HEK293 (cell line): ENCODE measurements at regions not wholly inside any gene's neighbourhood (a gene's known extent, or its start where the extent isn't known, plus 50 kb on each side); places are given as distances from the start of the nearest gene placed in this dataset.

Experiments used
- CTCF ChIA-PET: fragments of 350-600 bp; formaldehyde crosslinking; extraction: SDS; loops from one replicate; lab custom pipeline; 2021; ENCODE audit warnings: antibody characterized with exemption; lab: Yijun Ruan, JAX
- POLR2A ChIA-PET: fragments of 300-600 bp; formaldehyde crosslinking; extraction: SDS; loops from one replicate; lab custom pipeline; 2020; ENCODE audit warnings: antibody characterized with exemption, inconsistent platforms; lab: Yijun Ruan, JAX
- H3K27ac ChIP-seq: fragments of 200-500 bp; sonication (Bioruptor generic); 2 replicates; pipeline ENCODE4 v1.5.1; 2014; ENCODE audit warnings: low read depth, low read length, control low read depth, inconsistent platforms; ENCODE audit errors: extremely low read depth
- H3K36me3 ChIP-seq, 2 experiments: fragments of 200-500 bp in 1 of 2; sonication (Bioruptor generic) in 1 of 2; 1 replicate in 1 of 2; 2 replicates in 1 of 2; pipeline ENCODE4 v1.5.1; 2014 to 2017; ENCODE audit warnings: inconsistent platforms in 2 of 2, low read length in 2 of 2; ENCODE audit not compliant: control insufficient read depth in 2 of 2, insufficient read depth in 1 of 2
- H3K4me1 ChIP-seq: fragments of 200-500 bp; sonication (Bioruptor generic); 2 replicates; pipeline ENCODE4 v1.5.1; 2014; ENCODE audit warnings: mild to moderate bottlenecking, low read length, inconsistent platforms; ENCODE audit not compliant: control insufficient read depth, insufficient read depth
- H3K4me3 ChIP-seq: 2 replicates; pipeline ENCODE4 v1.5.1; 2011; ENCODE audit warnings: low read depth, mild to moderate bottlenecking, control low read depth, low read length, moderate library complexity
- H3K9me3 ChIP-seq: fragments of 200-500 bp; sonication (Bioruptor generic); 2 replicates; pipeline ENCODE4 v1.5.1; 2014; ENCODE audit warnings: low read depth, low read length, inconsistent platforms; ENCODE audit not compliant: control insufficient read depth, insufficient read depth
- BCL11B ChIP-seq: fragments of 450-650 bp; formaldehyde crosslinking; IDR thresholded peaks from 2 replicates; pipeline ENCODE4 v1.5.1; 2016; ENCODE audit warnings: low read depth, missing biosample characterization, missing genetic modification characterization
- EGR2 ChIP-seq: fragments of 450-650 bp; formaldehyde crosslinking; IDR thresholded peaks from 2 replicates; pipeline ENCODE4 v1.5.1; 2016; ENCODE audit warnings: low read depth, missing biosample characterization, missing genetic modification characterization
- KLF16 ChIP-seq: fragments of 450-650 bp; formaldehyde crosslinking; IDR thresholded peaks from 2 replicates; pipeline ENCODE4 v1.5.1; 2017; ENCODE audit warnings: missing biosample characterization, missing genetic modification characterization
- KLF8 ChIP-seq: fragments of 450-650 bp; formaldehyde crosslinking; IDR thresholded peaks from 2 replicates; pipeline ENCODE4 v1.5.1; 2016; ENCODE audit warnings: missing biosample characterization, missing genetic modification characterization
- MZF1 ChIP-seq: fragments of 450-650 bp; formaldehyde crosslinking; IDR thresholded peaks from 2 replicates; pipeline ENCODE4 v1.5.1; 2017; ENCODE audit warnings: missing biosample characterization, missing genetic modification characterization, borderline replicate concordance
- PRDM6 ChIP-seq: fragments of 450-650 bp; formaldehyde crosslinking; IDR thresholded peaks from 2 replicates; pipeline ENCODE4 v1.5.1; 2017; ENCODE audit warnings: missing biosample characterization, missing genetic modification characterization
- REPIN1 ChIP-seq: fragments of 450-650 bp; formaldehyde crosslinking; IDR thresholded peaks from 2 replicates; pipeline ENCODE4 v1.5.1; 2017; ENCODE audit warnings: missing biosample characterization, missing genetic modification characterization, low read depth
- ZBTB26 ChIP-seq: fragments of 450-650 bp; formaldehyde crosslinking; optimal IDR thresholded peaks from 2 replicates; pipeline ENCODE3; 2016; ENCODE audit warnings: missing biosample characterization, mild to moderate bottlenecking, missing genetic modification characterization
- ZBTB6 ChIP-seq: fragments of 450-650 bp; formaldehyde crosslinking; IDR thresholded peaks from 2 replicates; pipeline ENCODE4 v1.5.1; 2017; ENCODE audit warnings: missing biosample characterization, missing genetic modification characterization
- ZFP41 ChIP-seq: fragments of 450-650 bp; formaldehyde crosslinking; IDR thresholded peaks from 2 replicates; pipeline ENCODE4 v1.5.1; 2016; ENCODE audit warnings: missing biosample characterization, missing genetic modification characterization, borderline replicate concordance
- ZFP69B ChIP-seq: fragments of 450-650 bp; formaldehyde crosslinking; IDR thresholded peaks from 2 replicates; pipeline ENCODE4 v1.5.1; 2016; ENCODE audit warnings: missing biosample characterization, missing genetic modification characterization
- ZNF175 ChIP-seq: fragments of 450-650 bp; formaldehyde crosslinking; IDR thresholded peaks from 2 replicates; pipeline ENCODE4 v1.5.1; 2016; ENCODE audit warnings: missing biosample characterization, missing genetic modification characterization
- ZNF211 ChIP-seq: fragments of 450-650 bp; formaldehyde crosslinking; IDR thresholded peaks from 2 replicates; pipeline ENCODE4 v1.5.1; 2016; ENCODE audit warnings: low read depth, missing biosample characterization, missing genetic modification characterization
- ZNF214 ChIP-seq: fragments of 450-650 bp; formaldehyde crosslinking; IDR thresholded peaks from 2 replicates; pipeline ENCODE4 v1.5.1; 2017; ENCODE audit warnings: missing biosample characterization, mild to moderate bottlenecking, missing genetic modification characterization, borderline replicate concordance
- ZNF335 ChIP-seq: fragments of 450-650 bp; formaldehyde crosslinking; conservative IDR thresholded peaks from 2 replicates; pipeline ENCODE4 v1.5.1; 2016; ENCODE audit warnings: missing biosample characterization, missing genetic modification characterization
- ZNF362 ChIP-seq: fragments of 450-650 bp; formaldehyde crosslinking; IDR thresholded peaks from 2 replicates; pipeline ENCODE4 v1.5.1; 2016; ENCODE audit warnings: missing biosample characterization, missing genetic modification characterization
- ZNF416 ChIP-seq: fragments of 450-650 bp; formaldehyde crosslinking; IDR thresholded peaks from 2 replicates; pipeline ENCODE4 v1.5.1; 2016; ENCODE audit warnings: missing biosample characterization, missing genetic modification characterization
- ZNF530 ChIP-seq: fragments of 450-650 bp; formaldehyde crosslinking; IDR thresholded peaks from 2 replicates; pipeline ENCODE4 v1.5.1; 2016; ENCODE audit warnings: low read depth, missing biosample characterization, missing genetic modification characterization
- ZNF558 ChIP-seq: fragments of 450-650 bp; formaldehyde crosslinking; IDR thresholded peaks from 2 replicates; pipeline ENCODE4 v1.5.1; 2016; ENCODE audit warnings: missing biosample characterization, missing genetic modification characterization
- ZNF580 ChIP-seq: fragments of 450-650 bp; formaldehyde crosslinking; IDR thresholded peaks from 2 replicates; pipeline ENCODE4 v1.5.1; 2016; ENCODE audit warnings: missing biosample characterization, missing genetic modification characterization
- ZNF596 ChIP-seq: fragments of 450-650 bp; IDR thresholded peaks from 2 replicates; pipeline ENCODE4 v1.5.0; 2018; ENCODE audit warnings: missing biosample characterization, mild to moderate bottlenecking, missing genetic modification characterization, moderate library complexity
- ZNF626 ChIP-seq: fragments of 450-650 bp; sonication (Bioruptor Pico); formaldehyde crosslinking; IDR thresholded peaks from 2 replicates; pipeline ENCODE4 v1.5.1; 2018; ENCODE audit warnings: missing biosample characterization, missing genetic modification characterization, inconsistent platforms
- ZNF629 ChIP-seq: fragments of 450-650 bp; formaldehyde crosslinking; IDR thresholded peaks from 2 replicates; pipeline ENCODE4 v1.5.1; 2017; ENCODE audit warnings: missing biosample characterization, missing genetic modification characterization
- ZNF645 ChIP-seq: fragments of 450-650 bp; formaldehyde crosslinking; IDR thresholded peaks from 2 replicates; pipeline ENCODE4; 2016; ENCODE audit warnings: missing biosample characterization, missing genetic modification characterization
- ZNF658 ChIP-seq: fragments of 450-650 bp; formaldehyde crosslinking; IDR thresholded peaks from 2 replicates; pipeline ENCODE4; 2016; ENCODE audit warnings: missing biosample characterization, missing genetic modification characterization
- ZNF660 ChIP-seq: fragments of 450-650 bp; IDR thresholded peaks from 2 replicates; pipeline ENCODE4 v1.5.1; 2018; ENCODE audit warnings: missing biosample characterization, mild to moderate bottlenecking, missing genetic modification characterization
- ZNF701 ChIP-seq: fragments of 450-650 bp; formaldehyde crosslinking; IDR thresholded peaks from 2 replicates; pipeline ENCODE4 v1.5.1; 2016; ENCODE audit warnings: missing biosample characterization, missing genetic modification characterization
- ZNF747 ChIP-seq: fragments of 450-650 bp; formaldehyde crosslinking; IDR thresholded peaks from 2 replicates; pipeline ENCODE4 v1.5.1; 2016; ENCODE audit warnings: missing biosample characterization, missing genetic modification characterization

GRCh38 chr5:161235569-161235968 is 311.0 kb downstream of the GABRB2 start:
- no peak for TF ChIP-seq ZFP41
- TF ChIP-seq ZNF211 (tag by site-specific recombination) = no peak
- TF ChIP-seq ZNF416 (tag by site-specific recombination) = no peak
- TF ChIP-seq ZNF658 = no peak
- Histone ChIP-seq H3K4me1 (no peaks in the 10 kb centered on the region), H3K36me3 (no peaks in the 10 kb centered on the region), H3K4me3 (no peak overlapping the region), H3K9me3 (no peaks in the 10 kb centered on the region), H3K27ac (no peak overlapping the region)
- ChIA-PET CTCF (no interaction called here), POLR2A (no interaction called here)

GRCh38 chr5:161233553-161233952 is 313.0 kb downstream of the GABRB2 start:
- no peak for TF ChIP-seq ZBTB26 (tag by site-specific recombination)
- TF ChIP-seq ZNF362 (tag by site-specific recombination) = no peak
- TF ChIP-seq PRDM6 (tag by site-specific recombination) = no peak
- TF ChIP-seq ZFP69B (tag by site-specific recombination) = no peak
- no peak for TF ChIP-seq REPIN1
- no peak for TF ChIP-seq ZNF214 (tag by site-specific recombination)
- no peak for TF ChIP-seq ZNF580 (tag by site-specific recombination)
- no peak for TF ChIP-seq ZNF558 (tag by site-specific recombination)
- no peak for TF ChIP-seq EGR2
- TF ChIP-seq ZNF530 = no peak
- TF ChIP-seq ZNF629 (tag by site-specific recombination) = no peak
- TF ChIP-seq KLF16 (tag by site-specific recombination) = no peak
- no peak for TF ChIP-seq ZNF335 (tag by site-specific recombination)
- no peak for TF ChIP-seq BCL11B (tag by site-specific recombination)
- no peak for TF ChIP-seq ZNF175 (tag by site-specific recombination)
- no peak for TF ChIP-seq ZFP41
- ChIA-PET CTCF (no interaction called here), POLR2A (no interaction called here)
- H3K9me3 ChIP-seq = no peaks in the 10 kb centered on the region
- H3K27ac ChIP-seq = no peak overlapping the region
- no peak overlapping the region for H3K4me3 ChIP-seq
- no peaks in the 10 kb centered on the region for H3K4me1 ChIP-seq
- H3K36me3 ChIP-seq = no peaks in the 10 kb centered on the region

GRCh38 chr5:161230221-161230620 is 316.3 kb downstream of the GABRB2 start:
- no peaks in the 10 kb centered on the region for H3K9me3 ChIP-seq
- CTCF ChIA-PET = no interaction called here
- no peak overlapping the region for H3K27ac ChIP-seq
- TF ChIP-seq ZNF645 (tag by site-specific recombination) = no peak
- no peak for TF ChIP-seq ZNF626 (tag by site-specific recombination)
- no peak for TF ChIP-seq ZNF660 (tag by site-specific recombination)
- no peak for TF ChIP-seq ZNF701 (tag by site-specific recombination)
- TF ChIP-seq ZNF747 (tag by site-specific recombination) = no peak
- TF ChIP-seq MZF1 (tag by site-specific recombination) = no peak
- no peak for TF ChIP-seq ZNF629 (tag by site-specific recombination)
- TF ChIP-seq ZNF596 (tag by site-specific recombination) = no peak
- TF ChIP-seq KLF8 = no peak
- TF ChIP-seq ZBTB6 (tag by site-specific recombination) = no peak
- TF ChIP-seq, all 188 proteins: peak for 0
- H3K4me1 ChIP-seq = no peaks in the 10 kb centered on the region
- POLR2A ChIA-PET = no interaction called here
- H3K36me3 ChIP-seq = no peaks in the 10 kb centered on the region
- H3K4me3 ChIP-seq = no peak overlapping the region
